PC-3 (cell line): ENCODE measurements at regions not wholly inside any gene's neighbourhood (a gene's known extent, or its start where the extent isn't known, plus 50 kb on each side); places are given as distances from the start of the nearest gene placed in this dataset.

Source experiments
- ATAC-seq: fragments of 200-7000 bp; cut with Tn5 transposase; 2 replicates; pipeline ENCODE4 v1.9.1; 2020; ENCODE audit warnings: mild to moderate bottlenecking, moderate library complexity
- BruUV-seq: library from RNA; stranded (reverse); fragments of 400-500 nt; replicated peaks from 2 replicates; lab custom pipeline; 2021; lab: Mats Ljungman, UMichigan
- CTCF ChIA-PET: fragments of 300-600 bp; sonication (Branson Sonifier 250); formaldehyde crosslinking; loops from one replicate; lab custom pipeline; 2022; ENCODE audit warnings: antibody characterized with exemption; lab: Charles Lee
- POLR2A ChIA-PET: fragments of 300-600 bp; sonication (Branson Sonifier 250); formaldehyde crosslinking; loops from one replicate; lab custom pipeline; 2022; ENCODE audit warnings: antibody characterized with exemption; ENCODE audit not compliant: unreplicated experiment; lab: Charles Lee
- DNase-seq: peaks from one replicate; pipeline ENCODE4 v3.0.0-alpha.2; 2015
- H2AFZ ChIP-seq: fragments of 300-600 bp; sonication (generic); 2 replicates; pipeline ENCODE4 v1.6.0; 2016; ENCODE audit warnings: antibody characterized with exemption, low read length
- H3F3A ChIP-seq: fragments of 300-600 bp; sonication (generic); one replicate; pipeline ENCODE4 v1.6.0; 2017; ENCODE audit warnings: antibody characterized with exemption, low read length, control low read depth, mild to moderate bottlenecking; ENCODE audit not compliant: unreplicated experiment
- H3K27ac ChIP-seq: fragments of 300-600 bp; sonication (generic); 2 replicates; pipeline ENCODE4 v1.5.1; 2016; ENCODE audit warnings: mild to moderate bottlenecking, low read length
- H3K27me3 ChIP-seq: fragments of 300-600 bp; sonication (generic); 2 replicates; pipeline ENCODE4 v1.6.1; 2016; ENCODE audit warnings: low read length, mixed read lengths
- H3K36me3 ChIP-seq: fragments of 300-600 bp; sonication (generic); 2 replicates; pipeline ENCODE4 v1.6.1; 2016; ENCODE audit warnings: low read depth, mixed run types, low read length, mixed read lengths
- H3K4me1 ChIP-seq: fragments of 300-600 bp; sonication (generic); 2 replicates; pipeline ENCODE4 v1.5.1; 2016; ENCODE audit warnings: low read length; ENCODE audit not compliant: insufficient read depth
- H3K4me2 ChIP-seq: fragments of 300-600 bp; sonication (generic); 2 replicates; pipeline ENCODE4 v1.6.0; 2016; ENCODE audit warnings: low read length
- H3K4me3 ChIP-seq: fragments of 300-600 bp; sonication (generic); 2 replicates; pipeline ENCODE4 v1.5.1; 2016; ENCODE audit warnings: mild to moderate bottlenecking, low read length, mixed read lengths
- H3K79me2 ChIP-seq: fragments of 300-600 bp; sonication (generic); 2 replicates; pipeline ENCODE4 v1.6.1; 2017; ENCODE audit warnings: low read length, mixed read lengths
- H3K9ac ChIP-seq: fragments of 300-600 bp; sonication (generic); 2 replicates; pipeline ENCODE4 v1.6.0; 2016; ENCODE audit warnings: mild to moderate bottlenecking, low read length
- H3K9me2 ChIP-seq: fragments of 300-600 bp; sonication (generic); replicated peaks from 2 replicates; pipeline ENCODE4 v1.6.1; 2016; ENCODE audit warnings: mixed run types, low read length, mixed read lengths
- H3K9me3 ChIP-seq: fragments of 300-600 bp; sonication (generic); 2 replicates; pipeline ENCODE4 v1.6.1; 2016; ENCODE audit warnings: low read length, mixed read lengths
- H4K20me1 ChIP-seq: fragments of 300-600 bp; sonication (generic); 2 replicates; pipeline ENCODE4 v1.6.1; 2016; ENCODE audit warnings: low read length, mixed read lengths
- CTCF ChIP-seq: fragments of 300-600 bp; sonication (generic); conservative IDR thresholded peaks from 2 replicates; pipeline ENCODE4 v1.5.1; 2017; ENCODE audit warnings: antibody characterized with exemption, low read depth, mild to moderate bottlenecking, low read length
- EZH2 ChIP-seq: fragments of 300-600 bp; sonication (generic); IDR thresholded peaks from one replicate; pipeline ENCODE4 v1.6.1; 2017; ENCODE audit warnings: antibody characterized with exemption, mild to moderate bottlenecking, low read length; ENCODE audit not compliant: unreplicated experiment
- EZH2phosphoT487 ChIP-seq: fragments of 300-600 bp; sonication (generic); IDR thresholded peaks from 2 replicates; pipeline ENCODE4 v1.6.1; 2018; ENCODE audit warnings: mild to moderate bottlenecking, antibody characterized with exemption, low read length, borderline replicate concordance
- intact Hi-C: fragments of 100-400 bp; cut with micrococcal nuclease; formaldehyde crosslinking; loops from 2 replicates; pipeline ENCODE4 v1.9.0; 2023

- no peaks in the 10 kb centered on the region for H3K9me2 ChIP-seq
- no peaks in the 10 kb centered on the region for H4K20me1 ChIP-seq
- DNase-seq = no peak
- H3K9me3 ChIP-seq = no peaks in the 10 kb centered on the region
- no peak for TF ChIP-seq EZH2
- TF ChIP-seq CTCF = no peak
- no peak for TF ChIP-seq EZH2phosphoT487
- no peaks in the 10 kb centered on the region for H3K79me2 ChIP-seq
- no peak overlapping the region for H2AFZ ChIP-seq
- POLR2A ChIA-PET = no interaction called here
- H3K4me3 ChIP-seq = no peak overlapping the region
- no peak for ATAC-seq
- no TSS peak for BruUV-seq
- intact Hi-C loops = no loop called here
- no peak overlapping the region for H3K27ac ChIP-seq
- H3K36me3 ChIP-seq = no peaks in the 10 kb centered on the region
- CTCF ChIA-PET = no interaction called here
- no peak overlapping the region for H3K9ac ChIP-seq
- H3F3A ChIP-seq = no peaks in the 10 kb centered on the region
- no peaks in the 10 kb centered on the region for H3K4me1 ChIP-seq
- no peak overlapping the region for H3K4me2 ChIP-seq
- H3K27me3 ChIP-seq = no peaks in the 10 kb centered on the region
Observed at GRCh38 chr9:7676609-7677156, 122.9 kb downstream of the DMAC1 start.

GRCh38 chr9:7671847-7672246, 127.7 kb downstream of the DMAC1 start:
- Histone ChIP-seq H3K27ac (no peak overlapping the region), H3K27me3 (no peaks in the 10 kb centered on the region), H3K4me2 (no peak overlapping the region), H3K79me2 (no peaks in the 10 kb centered on the region), H2AFZ (no peak overlapping the region), H3K9me2 (no peaks in the 10 kb centered on the region), H3K9me3 (no peaks in the 10 kb centered on the region), H3K4me1 (no peaks in the 10 kb centered on the region), H4K20me1 (no peaks in the 10 kb centered on the region), H3K4me3 (no peak overlapping the region), H3F3A (no peaks in the 10 kb centered on the region), H3K9ac (no peak overlapping the region), H3K36me3 (no peaks in the 10 kb centered on the region)
- TF ChIP-seq EZH2phosphoT487 = no peak
- no peak for TF ChIP-seq CTCF
- TF ChIP-seq EZH2 = no peak
- ChIA-PET CTCF (no interaction called here), POLR2A (no interaction called here)
- ATAC-seq = no peak
- BruUV-seq = no TSS peak
- DNase-seq = no peak
- intact Hi-C loops = no loop called here

- Histone ChIP-seq H3K9me3 (no peaks in the 10 kb centered on the region), H3K9ac (no peak overlapping the region), H3K4me1 (no peaks in the 10 kb centered on the region), H3F3A (no peaks in the 10 kb centered on the region), H2AFZ (no peak overlapping the region), H3K79me2 (no peaks in the 10 kb centered on the region), H3K4me3 (no peak overlapping the region), H3K36me3 (no peaks in the 10 kb centered on the region), H4K20me1 (no peaks in the 10 kb centered on the region), H3K9me2 (no peaks in the 10 kb centered on the region), H3K27ac (no peak overlapping the region), H3K27me3 (no peaks in the 10 kb centered on the region), H3K4me2 (no peak overlapping the region)
- no TSS peak for BruUV-seq
- TF ChIP-seq EZH2phosphoT487 = no peak
- no peak for TF ChIP-seq EZH2
- TF ChIP-seq CTCF = no peak
- ATAC-seq (no peak), DNase-seq (no peak)
- intact Hi-C loops = no loop called here
- CTCF ChIA-PET = no interaction called here
- POLR2A ChIA-PET = no interaction called here
Observed at GRCh38 chr9:7668541-7668940, 131.0 kb downstream of the DMAC1 start.
